Brain microvascular endothelial cell (primary cell): ENCODE measurements at regions not wholly inside any gene's neighbourhood (a gene's known extent, or its start where the extent isn't known, plus 50 kb on each side); places are given as distances from the start of the nearest gene placed in this dataset.

ENCODE experiments used
- DNase-seq: peaks from one replicate; pipeline ENCODE4 v3.0.0-alpha.2; 2020
- H3K27ac ChIP-seq: fragments of 250-450 bp; sonication (Bioruptor Pico); 2 replicates; pipeline ENCODE4 v1.5.1; 2020; ENCODE audit warnings: mild to moderate bottlenecking, moderate library complexity
- H3K27me3 ChIP-seq: fragments of 250-450 bp; sonication (Bioruptor Pico); replicated peaks from 2 replicates; pipeline ENCODE4 v1.5.1; 2020; ENCODE audit warnings: mild to moderate bottlenecking
- H3K36me3 ChIP-seq: fragments of 250-450 bp; sonication (Bioruptor Pico); replicated peaks from 2 replicates; pipeline ENCODE4 v1.5.1; 2020; ENCODE audit warnings: mild to moderate bottlenecking
- H3K4me3 ChIP-seq: 2 replicates; pipeline ENCODE4 v1.5.1; 2011; ENCODE audit warnings: low read depth, mild to moderate bottlenecking, control low read depth, low read length, moderate library complexity
- CTCF ChIP-seq: IDR thresholded peaks from 2 replicates; pipeline ENCODE4 v1.5.1; 2011; ENCODE audit warnings: low read depth, mild to moderate bottlenecking, moderate library complexity, low read length, control low read depth, inconsistent platforms; ENCODE audit errors: missing control alignments
- in situ Hi-C: cut with HindIII; loops from 2 replicates; pipeline ENCODE4 v1.10.0; 2017; ENCODE audit warnings: low sequenced_read_pairs, low pct_ligation_motif_present

DNA sequence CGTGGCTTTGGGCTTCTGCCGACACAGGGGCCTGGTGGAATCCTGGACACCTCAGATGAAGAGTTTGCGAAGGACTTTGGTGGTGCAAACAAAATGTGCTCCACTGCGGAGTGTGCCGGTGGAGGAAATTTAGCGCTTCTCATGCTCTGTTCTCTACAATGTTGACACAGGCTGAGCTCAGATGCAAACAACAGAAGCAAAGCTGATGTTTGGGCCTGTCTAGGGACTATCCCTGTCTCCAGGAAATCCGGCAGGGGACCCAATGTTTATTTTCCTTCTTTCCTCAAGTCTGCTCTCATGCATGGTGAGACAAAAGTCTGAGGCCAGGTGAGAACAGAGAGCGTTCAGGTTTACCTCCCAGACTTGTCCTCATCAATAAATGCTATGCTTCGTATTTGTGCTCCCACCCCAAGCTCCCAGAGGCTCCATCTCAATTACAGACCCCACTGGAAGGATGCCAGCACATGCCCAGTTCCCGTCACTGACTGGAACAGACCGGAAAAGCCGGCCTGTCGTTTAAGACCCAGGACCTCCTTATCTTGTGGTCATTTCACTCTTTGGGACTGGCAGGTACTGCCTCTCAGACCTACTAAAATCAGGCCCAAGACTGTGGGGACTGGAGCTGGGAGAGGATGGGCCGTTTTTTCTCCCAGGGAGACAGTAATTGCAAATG, 105.7 kb upstream of the B3GAT1 start:
- no peak overlapping the region for H3K4me3 ChIP-seq
- DNase-seq, result no peak
- TF ChIP-seq CTCF, result no peak
- in situ Hi-C loops, result no loop called here
- no peaks in the 10 kb centered on the region for H3K27me3 ChIP-seq
- no peak overlapping the region for H3K27ac ChIP-seq
- no peaks in the 10 kb centered on the region for H3K36me3 ChIP-seq

DNA sequence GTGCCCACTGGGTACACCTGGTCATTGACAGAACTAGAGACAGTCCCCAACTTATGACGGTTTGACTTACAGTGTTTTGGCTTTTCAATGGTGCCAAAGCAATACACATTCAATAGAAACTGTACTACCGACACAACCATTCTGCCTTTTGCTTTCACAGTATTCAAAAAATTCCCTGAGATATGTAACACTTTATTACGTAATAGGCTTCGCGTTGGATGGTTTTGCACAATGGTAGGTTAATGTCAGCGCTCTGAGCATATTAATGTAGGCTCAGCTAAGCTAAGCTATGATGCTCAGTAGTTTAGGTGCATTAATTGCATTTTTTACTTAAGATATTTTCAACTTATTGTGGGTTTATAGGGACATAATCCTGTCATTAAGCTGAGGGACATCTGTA, 105.1 kb upstream of the B3GAT1 start:
- Histone ChIP-seq H3K36me3 (no peaks in the 10 kb centered on the region), H3K4me3 (no peak overlapping the region), H3K27ac (no peak overlapping the region), H3K27me3 (no peaks in the 10 kb centered on the region)
- no peak for DNase-seq
- in situ Hi-C loops, result no loop called here
- TF ChIP-seq CTCF, result no peak

DNA sequence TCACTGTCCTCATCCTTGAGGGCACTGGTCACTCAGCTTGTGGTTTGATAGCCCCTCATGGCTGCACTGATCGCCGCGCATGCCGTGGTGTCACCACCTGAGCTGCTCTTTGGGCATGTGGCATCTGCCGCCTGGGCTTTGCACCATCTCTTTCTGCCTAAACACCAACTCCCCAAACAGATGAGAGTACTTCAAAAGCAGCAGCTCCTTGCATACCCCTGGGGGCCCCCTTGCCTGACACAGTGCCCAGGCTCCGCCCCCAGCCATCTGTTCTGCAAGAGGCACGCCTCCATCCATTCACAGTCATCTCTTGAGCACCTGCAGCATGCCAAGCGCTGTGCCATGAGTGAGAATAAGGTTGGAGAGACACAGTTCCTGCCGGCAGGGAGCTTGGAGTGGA, 104.5 kb upstream of the B3GAT1 start:
- Histone ChIP-seq H3K27ac (no peak overlapping the region), H3K36me3 (no peaks in the 10 kb centered on the region), H3K4me3 (no peak overlapping the region), H3K27me3 (no peaks in the 10 kb centered on the region)
- no peak for TF ChIP-seq CTCF
- DNase-seq, result no peak
- in situ Hi-C loops, result no loop called here

- H3K27ac ChIP-seq, result no peak overlapping the region
- no peak for DNase-seq
- in situ Hi-C loops, result no loop called here
- no peaks in the 10 kb centered on the region for H3K36me3 ChIP-seq
- no peak for TF ChIP-seq CTCF
- no peak overlapping the region for H3K4me3 ChIP-seq
- no peaks in the 10 kb centered on the region for H3K27me3 ChIP-seq
Observed at GRCh38 chr11:134515081-134515960, 103.3 kb upstream of the B3GAT1 start.

DNA sequence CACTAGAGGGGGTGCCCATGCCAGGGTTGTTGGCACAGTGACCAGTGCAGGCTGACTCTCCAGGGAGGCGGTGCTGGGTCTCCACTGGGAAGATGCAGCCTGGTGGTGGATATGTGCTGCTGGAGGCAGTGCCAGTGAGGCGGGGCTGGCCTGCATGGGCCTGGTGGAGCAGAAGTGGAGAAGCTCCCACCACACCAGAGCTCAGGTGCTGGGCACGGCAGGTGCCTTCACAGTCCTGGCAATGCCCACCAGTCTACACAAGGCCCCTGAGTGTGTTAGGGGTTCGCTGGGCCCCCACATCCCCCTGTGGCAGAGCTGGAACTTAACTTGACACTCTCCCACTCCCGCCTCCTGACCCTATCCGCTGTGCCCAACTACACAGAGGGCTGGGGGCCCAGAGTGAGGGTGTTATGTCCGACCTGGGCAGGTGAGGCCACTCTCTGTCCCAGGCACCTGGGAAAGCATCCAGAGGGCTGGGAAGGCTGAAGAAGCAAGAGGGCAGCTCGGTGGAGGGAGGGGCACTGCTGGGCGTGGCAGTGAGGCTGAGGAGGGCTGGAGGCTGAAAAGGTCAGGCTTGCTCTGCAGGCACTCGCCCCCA, 102.4 kb upstream of the B3GAT1 start:
- Histone ChIP-seq H3K4me3 (no peak overlapping the region), H3K36me3 (no peaks in the 10 kb centered on the region), H3K27me3 (no peaks in the 10 kb centered on the region), H3K27ac (no peak overlapping the region)
- in situ Hi-C loops, result no loop called here
- no peak for DNase-seq
- TF ChIP-seq CTCF, result no peak
